HCT116 (cell line): ENCODE measurements at regions not wholly inside any gene's neighbourhood (a gene's known extent, or its start where the extent isn't known, plus 50 kb on each side); places are given as distances from the start of the nearest gene placed in this dataset.

Source experiments
- ATAC-seq: fragments of 200-7000 bp; cut with Tn5 transposase; 2 replicates; pipeline ENCODE4 v1.9.1; 2020; ENCODE audit warnings: mild to moderate bottlenecking, moderate library complexity
- BruUV-seq: library from RNA; stranded (reverse); fragments of 400-500 nt; replicated peaks from 2 replicates; lab custom pipeline; 2021; lab: Mats Ljungman, UMichigan
- CTCF ChIA-PET: fragments of 300-600 bp; sonication (Branson Sonifier 250); formaldehyde crosslinking; loops from one replicate; lab custom pipeline; 2021; ENCODE audit warnings: antibody characterized with exemption; lab: Charles Lee
- POLR2A ChIA-PET: fragments of 300-600, 350-600 bp; sonication (Branson Sonifier 250); formaldehyde crosslinking; loops from one replicate; lab custom pipeline; 2021; ENCODE audit warnings: antibody characterized with exemption; lab: Charles Lee
- RAD21 ChIA-PET, 2 experiments: fragments of 300-600 bp; sonication (Branson Sonifier 250); formaldehyde crosslinking; loops; one replicate each; lab custom pipeline; 2023; ENCODE audit warnings: low total read pairs in 2 of 2; ENCODE audit not compliant: uncharacterized antibody in 2 of 2, unreplicated experiment in 2 of 2, low non-redundant PET in 1 of 2; lab: Charles Lee
- DNase-seq: peaks from one replicate; pipeline ENCODE4 v3.0.0-alpha.2; 2010; ENCODE audit warnings: low read depth, low spot score
- H2AFZ ChIP-seq: fragments of 200-600 bp; shearing (Covaris generic), sonication (generic); 2 replicates; pipeline ENCODE4 v1.6.1; 2017; ENCODE audit warnings: low read depth, mixed run types, mixed read lengths, antibody characterized with exemption, low read length; ENCODE audit not compliant: poor library complexity, severe bottlenecking
- H3K27ac ChIP-seq: 2 replicates; pipeline ENCODE4 v1.5.1; 2012; ENCODE audit warnings: low read depth, low read length
- H3K27me3 ChIP-seq: fragments of 200-600 bp; sonication (generic); 2 replicates; pipeline ENCODE4 v1.6.1; 2016; ENCODE audit warnings: mixed run types, low read length, mixed read lengths; ENCODE audit not compliant: insufficient read depth
- H3K36me3 ChIP-seq, 2 experiments: fragments of 200-500 bp in 1 of 2; fragments of 200-600 bp in 1 of 2; sonication (Bioruptor generic) in 1 of 2; sonication (generic) in 1 of 2; 2 replicates each; pipeline versions ENCODE4 v1.5.1 to v1.6.1; 2014 to 2016; ENCODE audit warnings: low read length in 2 of 2, inconsistent platforms in 1 of 2, mixed read lengths in 1 of 2, mixed run types in 1 of 2; ENCODE audit not compliant: insufficient read depth in 2 of 2, control insufficient read depth in 1 of 2
- H3K4me1 ChIP-seq, 2 experiments: fragments of 200-600 bp in 1 of 2; sonication (generic) in 1 of 2; 2 replicates each; pipeline versions ENCODE4 v1.5.1 to v1.6.1; 2012 to 2017; ENCODE audit warnings: low read length in 2 of 2, inconsistent platforms in 1 of 2, mild to moderate bottlenecking in 1 of 2, mixed read lengths in 1 of 2, mixed run types in 1 of 2, moderate library complexity in 1 of 2; ENCODE audit not compliant: insufficient read depth in 2 of 2, control insufficient read depth in 1 of 2
- H3K4me2 ChIP-seq: fragments of 200-600 bp; sonication (generic); 2 replicates; pipeline ENCODE4 v1.6.1; 2017; ENCODE audit warnings: mixed run types, low read length, mixed read lengths
- H3K4me3 ChIP-seq, 2 experiments: fragments of 200-600 bp in 1 of 2; sonication (generic) in 1 of 2; replicated peaks in 1 of 2; 2 replicates each; pipeline ENCODE4 v1.5.1; 2011 to 2016; ENCODE audit warnings: low read length in 2 of 2, control low read depth in 1 of 2, low read depth in 1 of 2, mild to moderate bottlenecking in 1 of 2, mixed read lengths in 1 of 2, mixed run types in 1 of 2
- H3K79me2 ChIP-seq: fragments of 200-600 bp; sonication (generic); 2 replicates; pipeline ENCODE4 v1.6.1; 2017; ENCODE audit warnings: mild to moderate bottlenecking, mixed run types, low read length, moderate library complexity, mixed read lengths; ENCODE audit not compliant: insufficient read depth
- H3K9ac ChIP-seq: fragments of 200-600 bp; sonication (generic); 2 replicates; pipeline ENCODE4 v1.6.1; 2016; ENCODE audit warnings: low read length, mixed read lengths
- H3K9me2 ChIP-seq: fragments of 200-600 bp; sonication (generic), shearing (Covaris generic); 2 replicates; pipeline ENCODE4 v1.6.1; 2017; ENCODE audit warnings: mixed run types, mild to moderate bottlenecking, moderate library complexity; ENCODE audit not compliant: insufficient read depth
- H3K9me3 ChIP-seq, 2 experiments: fragments of 200-500 bp in 1 of 2; fragments of 200-600 bp in 1 of 2; sonication (Bioruptor generic) in 1 of 2; sonication (generic) in 1 of 2; 2 replicates each; pipeline ENCODE4 v1.6.1; 2014 to 2017; ENCODE audit warnings: low read length in 2 of 2, mixed read lengths in 2 of 2, inconsistent platforms in 1 of 2, low read depth in 1 of 2, mild to moderate bottlenecking in 1 of 2, mixed run types in 1 of 2, moderate library complexity in 1 of 2; ENCODE audit not compliant: control insufficient read depth in 1 of 2, insufficient read depth in 1 of 2
- H4K20me1 ChIP-seq: fragments of 200-600 bp; sonication (generic), shearing (Covaris generic); 2 replicates; pipeline ENCODE4 v1.6.1; 2017; ENCODE audit warnings: mixed run types, mild to moderate bottlenecking, moderate library complexity; ENCODE audit not compliant: insufficient read depth
- CBX3 ChIP-seq: IDR thresholded peaks from 2 replicates; pipeline ENCODE4 v1.6.1; 2012; ENCODE audit warnings: low read depth
- CEBPB ChIP-seq: IDR thresholded peaks from 2 replicates; pipeline ENCODE4 v1.6.1; 2012; ENCODE audit warnings: low read depth
- EGR1 ChIP-seq: IDR thresholded peaks from 2 replicates; pipeline ENCODE4 v1.6.1; 2012; ENCODE audit warnings: low read depth
- EZH2 ChIP-seq: fragments of 200-600 bp; sonication (generic); IDR thresholded peaks from 2 replicates; pipeline ENCODE4 v1.6.1; 2017; ENCODE audit warnings: antibody characterized with exemption, mixed run types
- FOSL1 ChIP-seq: IDR thresholded peaks from 2 replicates; pipeline ENCODE4 v1.6.1; 2012; ENCODE audit warnings: low read depth
- POLR2AphosphoS5 ChIP-seq: IDR thresholded peaks from 2 replicates; pipeline ENCODE4 v1.6.1; 2011; ENCODE audit warnings: mild to moderate bottlenecking, low read depth, low read length, moderate library complexity
- RAD21 ChIP-seq: IDR thresholded peaks from 2 replicates; pipeline ENCODE4 v1.6.1; 2012; ENCODE audit warnings: low read depth, mild to moderate bottlenecking
- SIN3A ChIP-seq: IDR thresholded peaks from 2 replicates; pipeline ENCODE4 v1.6.1; 2012; ENCODE audit warnings: low read depth
- SRF ChIP-seq: IDR thresholded peaks from 2 replicates; pipeline ENCODE4 v1.6.1; 2012; ENCODE audit warnings: low read depth
- TCF7L2 ChIP-seq: IDR thresholded peaks from 2 replicates; pipeline ENCODE4 v1.7.0; 2011; ENCODE audit warnings: borderline replicate concordance, inconsistent platforms; ENCODE audit not compliant: insufficient read depth, insufficient read length; ENCODE audit errors: extremely low read depth
- intact Hi-C: fragments of 100-400 bp; cut with micrococcal nuclease; formaldehyde crosslinking; loops from 2 replicates; pipeline ENCODE4 v1.10.0; 2022
- TF ChIP-seq, protein P1 (sequence below), 3 experiments: fragments of 200-600 bp in 1 of 3; sonication (generic) in 1 of 3; IDR thresholded peaks in 2 of 3; conservative IDR thresholded peaks in 1 of 3; 2 replicates each; pipeline ENCODE4 v1.5.1; 2012 to 2017; ENCODE audit warnings: low read depth in 2 of 3, low read length in 2 of 3, antibody characterized with exemption in 1 of 3, borderline replicate concordance in 1 of 3, control low read depth in 1 of 3, mild to moderate bottlenecking in 1 of 3, mixed read lengths in 1 of 3, mixed run types in 1 of 3, moderate library complexity in 1 of 3; ENCODE audit not compliant: insufficient read depth in 1 of 3
- TF ChIP-seq, protein P2 (sequence below): IDR thresholded peaks from 2 replicates; pipeline ENCODE4 v1.6.1; 2012; ENCODE audit warnings: low read depth

DNA sequence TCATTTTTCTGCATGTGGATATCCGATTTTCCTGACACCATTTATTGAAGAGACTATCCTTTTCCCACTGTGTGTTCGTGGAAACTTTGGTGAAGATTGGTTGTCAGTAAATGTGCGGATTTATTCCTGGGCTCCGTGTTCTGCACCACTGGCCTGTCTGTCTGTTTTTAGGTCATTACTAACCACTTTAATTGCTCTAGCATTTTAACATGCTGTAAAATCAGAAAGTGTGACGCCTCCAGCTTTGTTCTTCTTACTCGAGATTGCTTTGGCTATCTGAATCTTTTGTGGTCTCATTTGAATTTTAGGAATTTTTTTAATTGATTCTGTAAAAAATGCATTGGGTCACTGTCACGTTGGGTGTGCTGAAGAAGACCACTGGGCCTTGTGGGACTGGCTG lies 1458.7 kb downstream of the AACS start:
- intact Hi-C loops: no loop called here
- Histone ChIP-seq H3K4me1 (no peaks in the 10 kb centered on the region), H2AFZ (no peak overlapping the region), H3K9ac (no peak overlapping the region)
- no TSS peak for BruUV-seq
- TF ChIP-seq POLR2AphosphoS5 (no peak), CBX3 (no peak), CEBPB (no peak), EGR1 (no peak)
- TF ChIP-seq, protein P1, sequence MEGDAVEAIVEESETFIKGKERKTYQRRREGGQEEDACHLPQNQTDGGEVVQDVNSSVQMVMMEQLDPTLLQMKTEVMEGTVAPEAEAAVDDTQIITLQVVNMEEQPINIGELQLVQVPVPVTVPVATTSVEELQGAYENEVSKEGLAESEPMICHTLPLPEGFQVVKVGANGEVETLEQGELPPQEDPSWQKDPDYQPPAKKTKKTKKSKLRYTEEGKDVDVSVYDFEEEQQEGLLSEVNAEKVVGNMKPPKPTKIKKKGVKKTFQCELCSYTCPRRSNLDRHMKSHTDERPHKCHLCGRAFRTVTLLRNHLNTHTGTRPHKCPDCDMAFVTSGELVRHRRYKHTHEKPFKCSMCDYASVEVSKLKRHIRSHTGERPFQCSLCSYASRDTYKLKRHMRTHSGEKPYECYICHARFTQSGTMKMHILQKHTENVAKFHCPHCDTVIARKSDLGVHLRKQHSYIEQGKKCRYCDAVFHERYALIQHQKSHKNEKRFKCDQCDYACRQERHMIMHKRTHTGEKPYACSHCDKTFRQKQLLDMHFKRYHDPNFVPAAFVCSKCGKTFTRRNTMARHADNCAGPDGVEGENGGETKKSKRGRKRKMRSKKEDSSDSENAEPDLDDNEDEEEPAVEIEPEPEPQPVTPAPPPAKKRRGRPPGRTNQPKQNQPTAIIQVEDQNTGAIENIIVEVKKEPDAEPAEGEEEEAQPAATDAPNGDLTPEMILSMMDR (IDR thresholded peaks at IDR 0.05 in 2 of 3, conservative IDR thresholded peaks at IDR 0.05 in 1 of 3; ENCODE audit: borderline replicate concordance in 1 of 3, insufficient read depth in 1 of 3, low read depth in 2 of 3, low read length in 2 of 3): no peak
- TF ChIP-seq, all 23 proteins: peak for 0
- Histone ChIP-seq H3K27ac (no peak overlapping the region), H3K27me3 (no peaks in the 10 kb centered on the region), H3K4me3 (no peak overlapping the region), H3K9me2 (no peaks in the 10 kb centered on the region), H3K36me3 (no peaks in the 10 kb centered on the region), H3K9me3 (peaks cover 5 to 18% of the 10 kb centered on the region in 2 experiments; a peak in 2 of 4 replicates), H3K4me2 (no peak overlapping the region), H3K79me2 (no peaks in the 10 kb centered on the region), H4K20me1 (no peaks in the 10 kb centered on the region)
- ChIA-PET POLR2A (no interaction called here), RAD21 (interaction anchor here in 1 of 2 experiments (0.5 kb wide), 1 partner anchor 21 kb away, joined by 3 read pairs; no protein-coding TSS in a partner anchor), CTCF (no interaction called here)
- DNase-seq (no peak), ATAC-seq (no peak)

DNA sequence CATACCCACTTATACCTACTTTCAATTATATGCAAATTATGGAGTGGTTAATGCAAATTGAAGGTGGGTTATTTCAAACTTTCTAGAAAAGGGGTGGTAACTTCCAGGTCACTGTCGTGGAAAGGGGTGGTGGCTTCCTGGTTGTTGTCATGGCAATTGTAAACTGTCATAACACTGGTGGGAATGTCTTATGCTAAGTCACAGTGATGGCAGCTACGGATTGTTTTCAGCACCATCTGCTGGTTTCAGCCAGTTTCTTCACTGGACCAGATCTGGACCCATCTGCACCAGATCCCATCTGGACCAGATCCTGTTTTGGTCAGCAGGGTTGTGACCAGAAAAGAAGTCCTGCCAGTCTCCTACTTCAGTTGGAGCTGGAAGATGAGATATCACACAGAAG lies 1469.3 kb downstream of the AACS start:
- H2AFZ ChIP-seq: no peak overlapping the region
- H3K4me1 ChIP-seq: no peaks in the 10 kb centered on the region
- ChIA-PET CTCF (no interaction called here), RAD21 (no interaction called here), POLR2A (no interaction called here)
- intact Hi-C loops: no loop called here
- H3K9ac ChIP-seq: no peak overlapping the region
- H3K27ac ChIP-seq: no peak overlapping the region
- no peaks in the 10 kb centered on the region for H4K20me1 ChIP-seq
- no TSS peak for BruUV-seq
- peaks cover 0 to 7% of the 10 kb centered on the region in 2 experiments; a peak in 2 of 4 replicates for H3K9me3 ChIP-seq
- H3K79me2 ChIP-seq: no peaks in the 10 kb centered on the region
- H3K36me3 ChIP-seq: no peaks in the 10 kb centered on the region; a peak in 1 of 4 replicates
- DNase-seq: no peak
- no peak overlapping the region for H3K4me2 ChIP-seq
- no peaks in the 10 kb centered on the region for H3K27me3 ChIP-seq
- no peak for ATAC-seq
- H3K4me3 ChIP-seq: no peak overlapping the region
- no peaks in the 10 kb centered on the region for H3K9me2 ChIP-seq
- no peak for TF ChIP-seq POLR2AphosphoS5
- TF ChIP-seq RAD21: no peak
- TF ChIP-seq SRF: no peak
- TF ChIP-seq SIN3A: no peak
- TF ChIP-seq FOSL1: no peak
- no peak for TF ChIP-seq EZH2
- TF ChIP-seq, protein P1 (IDR thresholded peaks at IDR 0.05 in 2 of 3, conservative IDR thresholded peaks at IDR 0.05 in 1 of 3; ENCODE audit: borderline replicate concordance in 1 of 3, insufficient read depth in 1 of 3, low read depth in 2 of 3, low read length in 2 of 3): no peak
- TF ChIP-seq, protein P2, sequence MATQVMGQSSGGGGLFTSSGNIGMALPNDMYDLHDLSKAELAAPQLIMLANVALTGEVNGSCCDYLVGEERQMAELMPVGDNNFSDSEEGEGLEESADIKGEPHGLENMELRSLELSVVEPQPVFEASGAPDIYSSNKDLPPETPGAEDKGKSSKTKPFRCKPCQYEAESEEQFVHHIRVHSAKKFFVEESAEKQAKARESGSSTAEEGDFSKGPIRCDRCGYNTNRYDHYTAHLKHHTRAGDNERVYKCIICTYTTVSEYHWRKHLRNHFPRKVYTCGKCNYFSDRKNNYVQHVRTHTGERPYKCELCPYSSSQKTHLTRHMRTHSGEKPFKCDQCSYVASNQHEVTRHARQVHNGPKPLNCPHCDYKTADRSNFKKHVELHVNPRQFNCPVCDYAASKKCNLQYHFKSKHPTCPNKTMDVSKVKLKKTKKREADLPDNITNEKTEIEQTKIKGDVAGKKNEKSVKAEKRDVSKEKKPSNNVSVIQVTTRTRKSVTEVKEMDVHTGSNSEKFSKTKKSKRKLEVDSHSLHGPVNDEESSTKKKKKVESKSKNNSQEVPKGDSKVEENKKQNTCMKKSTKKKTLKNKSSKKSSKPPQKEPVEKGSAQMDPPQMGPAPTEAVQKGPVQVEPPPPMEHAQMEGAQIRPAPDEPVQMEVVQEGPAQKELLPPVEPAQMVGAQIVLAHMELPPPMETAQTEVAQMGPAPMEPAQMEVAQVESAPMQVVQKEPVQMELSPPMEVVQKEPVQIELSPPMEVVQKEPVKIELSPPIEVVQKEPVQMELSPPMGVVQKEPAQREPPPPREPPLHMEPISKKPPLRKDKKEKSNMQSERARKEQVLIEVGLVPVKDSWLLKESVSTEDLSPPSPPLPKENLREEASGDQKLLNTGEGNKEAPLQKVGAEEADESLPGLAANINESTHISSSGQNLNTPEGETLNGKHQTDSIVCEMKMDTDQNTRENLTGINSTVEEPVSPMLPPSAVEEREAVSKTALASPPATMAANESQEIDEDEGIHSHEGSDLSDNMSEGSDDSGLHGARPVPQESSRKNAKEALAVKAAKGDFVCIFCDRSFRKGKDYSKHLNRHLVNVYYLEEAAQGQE: no peak
- no peak for TF ChIP-seq CBX3
- no peak for TF ChIP-seq TCF7L2
